Inferior parietal cortex (tissue), 1 donor: ENCODE measurements at regions not wholly inside any gene's neighbourhood (a gene's known extent, or its start where the extent isn't known, plus 50 kb on each side); places are given as distances from the start of the nearest gene placed in this dataset.
"Not testable (repeated sequence)": the region's sequence is repeated elsewhere in the genome, so short reads cannot be mapped to it uniquely, and the experiment has no call there.

ENCODE experiments used
- DNase-seq: peaks from one replicate; pipeline ENCODE4 v3.0.0-alpha.2; 2016; ENCODE audit errors: extremely low spot score

GRCh38 chr15:22665711-22666110 lies 120.7 kb upstream of the NIPA1 start:
- not testable (repeated sequence) for DNase-seq

GRCh38 chr15:22684786-22685185 lies 101.7 kb upstream of the NIPA1 start:
- not testable (repeated sequence) for DNase-seq

GRCh38 chr15:22699881-22700280 lies 86.6 kb upstream of the NIPA1 start:
- DNase-seq, result not testable (repeated sequence)

GRCh38 chr15:22710831-22711341 lies 75.6 kb upstream of the NIPA1 start:
- DNase-seq, result not testable (repeated sequence)

GRCh38 chr15:22713933-22714332 lies 72.5 kb upstream of the NIPA1 start:
- DNase-seq, result not testable (repeated sequence)

- DNase-seq, result not testable (repeated sequence)
Observed at GRCh38 chr15:22714358-22715132, 71.9 kb upstream of the NIPA1 start.

GRCh38 chr15:22715133-22715845 lies 71.2 kb upstream of the NIPA1 start:
- not testable (repeated sequence) for DNase-seq

GRCh38 chr15:22719980-22720379 lies 66.5 kb upstream of the NIPA1 start:
- not testable (repeated sequence) for DNase-seq

GRCh38 chr15:22726104-22726503 lies 60.3 kb upstream of the NIPA1 start:
- DNase-seq, result not testable (repeated sequence)

- DNase-seq, result not testable (repeated sequence)
Observed at GRCh38 chr15:22735067-22735466, 51.4 kb upstream of the NIPA1 start.

GRCh38 chr15:22735781-22736180 lies 50.7 kb upstream of the NIPA1 start:
- DNase-seq, result no peak

GRCh38 chr15:22736200-22736599 lies 50.2 kb upstream of the NIPA1 start:
- DNase-seq, result not testable (repeated sequence)
